Activated CD8-positive, alpha-beta memory T cell treated with anti-CD3 and anti-CD28 coated beads, Interleukin-2, amount 50 U/mL, for 24 hours (primary cell): ENCODE measurements at regions not wholly inside any gene's neighbourhood (a gene's known extent, or its start where the extent isn't known, plus 50 kb on each side); places are given as distances from the start of the nearest gene placed in this dataset.
"Not testable (repeated sequence)": the region's sequence is repeated elsewhere in the genome, so short reads cannot be mapped to it uniquely, and the experiment has no call there.

ENCODE experiments used
- DNase-seq: peaks from one replicate; pipeline ENCODE4 v3.0.0-alpha.2; 2020; ENCODE audit errors: extremely low read depth

DNA sequence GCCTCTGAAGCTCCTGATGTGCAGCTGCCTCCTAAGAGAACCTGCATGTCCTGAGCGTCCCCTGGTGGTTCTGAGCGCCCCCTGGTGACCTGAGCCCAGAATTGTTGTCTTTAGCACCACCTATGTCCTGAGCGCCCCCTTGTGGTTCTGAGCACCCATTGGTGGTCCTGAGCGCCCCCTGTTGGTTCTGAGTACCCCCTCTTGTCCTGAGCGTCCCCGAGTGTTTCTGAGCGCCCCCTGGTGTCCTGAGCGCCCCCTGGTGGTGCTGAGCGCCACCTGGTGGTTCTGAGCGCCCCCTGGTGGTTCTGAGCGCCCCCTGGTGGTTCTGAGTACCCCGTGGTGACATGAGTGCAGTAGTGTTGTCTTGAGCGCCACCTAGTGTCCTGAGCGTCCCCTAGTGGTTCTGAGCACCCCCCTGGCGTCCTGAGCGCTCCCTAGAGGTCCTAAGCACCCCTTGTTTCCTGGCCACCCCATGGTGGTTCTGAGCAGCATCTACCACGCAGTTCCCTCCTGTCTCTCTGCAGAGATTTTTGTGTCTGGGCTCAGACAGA, 782.5 kb downstream of the TMEM121 start:
- DNase-seq = peak; percentile 71

DNA sequence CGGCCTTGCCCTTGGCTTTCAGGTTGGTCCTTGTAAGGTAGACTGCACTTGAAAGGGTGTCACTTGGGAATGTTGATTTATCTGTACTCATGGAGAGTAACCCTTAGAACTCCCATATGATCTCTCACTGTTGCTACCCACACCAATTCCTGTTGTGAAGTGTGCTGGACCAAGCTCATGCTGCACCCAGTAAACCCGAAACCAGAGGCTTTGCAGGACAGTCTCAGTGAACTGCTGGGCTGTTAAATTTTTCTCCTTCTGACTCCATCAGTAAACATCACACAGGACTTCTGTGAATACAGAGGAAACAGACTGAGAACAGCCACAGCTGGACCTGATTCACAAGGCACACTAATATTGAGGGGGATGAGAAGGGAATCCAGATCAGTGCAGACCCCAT, 783.0 kb downstream of the TMEM121 start:
- DNase-seq = no peak

GRCh38 chr14:106315436-106315835, 789.1 kb downstream of the TMEM121 start:
- no peak for DNase-seq

- DNase-seq = no peak
Observed at GRCh38 chr14:106317593-106317992, 791.2 kb downstream of the TMEM121 start.

DNA sequence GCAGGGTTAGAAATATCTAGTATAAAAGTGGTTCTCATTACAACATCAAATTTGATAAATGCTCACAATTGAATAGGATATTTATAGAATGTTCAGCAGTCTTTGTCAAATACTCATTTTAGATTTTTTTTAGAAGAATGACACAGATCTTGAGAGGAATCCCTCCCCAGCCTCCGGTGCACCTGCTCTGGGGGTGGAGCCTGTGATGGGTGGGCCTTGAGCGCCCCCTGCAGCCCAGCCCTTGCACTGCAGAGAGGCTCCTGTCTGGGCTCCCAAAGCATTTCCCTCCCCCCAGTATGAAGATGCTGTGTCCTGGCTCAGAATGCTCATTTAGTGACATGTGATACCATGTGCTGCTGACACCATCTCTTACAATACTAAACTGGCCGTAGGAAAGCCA, 792.3 kb downstream of the TMEM121 start:
- DNase-seq = no peak

DNA sequence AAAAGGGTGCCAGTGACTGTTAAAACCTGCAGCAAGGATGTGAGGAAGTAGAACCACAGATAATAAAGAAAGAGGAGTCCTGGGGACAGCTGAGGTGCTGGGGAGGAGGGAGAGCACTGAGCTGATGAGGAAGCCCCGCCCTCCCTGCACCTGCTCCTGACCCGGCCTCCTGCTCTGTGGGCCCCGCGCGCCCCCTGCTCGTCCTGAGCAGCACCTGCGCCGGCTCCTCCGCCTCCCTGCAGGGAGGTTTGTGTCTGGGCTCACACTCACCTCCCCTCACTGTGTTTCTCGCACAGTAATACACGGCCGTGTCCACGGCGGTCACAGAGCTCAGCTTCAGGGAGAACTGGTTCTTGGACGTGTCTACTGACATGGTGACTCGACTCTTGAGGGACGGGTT, 797.6 kb downstream of the TMEM121 start:
- DNase-seq = not testable (repeated sequence)

GRCh38 chr14:106327234-106327633, 800.9 kb downstream of the TMEM121 start:
- DNase-seq = no peak

DNA sequence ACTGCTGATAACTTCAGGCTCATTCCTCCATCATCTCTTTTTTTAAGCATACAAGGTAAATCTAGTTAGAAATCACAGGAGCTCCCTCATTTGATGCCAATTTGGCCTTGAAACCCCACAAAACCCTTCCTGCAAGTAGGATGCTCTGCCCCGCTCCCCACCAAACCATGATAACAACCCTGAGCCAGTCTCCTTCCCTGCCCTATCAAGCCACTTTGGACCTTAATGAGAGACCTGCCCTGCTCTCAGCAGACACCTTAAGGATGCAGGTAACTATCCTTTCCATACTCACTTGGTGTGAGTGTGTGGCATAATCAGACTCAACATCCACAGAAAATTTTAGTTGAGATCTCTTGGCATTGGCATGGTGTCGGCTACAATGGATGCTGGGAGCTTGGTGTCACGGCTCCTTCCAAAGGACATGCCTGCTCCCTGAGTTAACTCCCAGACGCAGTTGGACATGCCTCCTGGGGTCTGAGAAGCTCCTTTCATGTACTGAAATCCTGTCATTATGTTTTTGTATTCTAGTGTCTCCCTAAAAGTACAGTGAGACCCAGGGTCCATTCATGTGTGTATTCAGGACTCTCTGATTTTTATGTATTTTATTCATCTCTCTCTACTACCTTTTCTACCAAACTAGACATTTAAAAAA, 801.4 kb downstream of the TMEM121 start:
- DNase-seq = not testable (repeated sequence)

- not testable (repeated sequence) for DNase-seq
Observed at GRCh38 chr14:106329243-106329642, 802.9 kb downstream of the TMEM121 start.

- DNase-seq = not testable (repeated sequence)
Observed at GRCh38 chr14:106329987-106330774, 803.8 kb downstream of the TMEM121 start.

DNA sequence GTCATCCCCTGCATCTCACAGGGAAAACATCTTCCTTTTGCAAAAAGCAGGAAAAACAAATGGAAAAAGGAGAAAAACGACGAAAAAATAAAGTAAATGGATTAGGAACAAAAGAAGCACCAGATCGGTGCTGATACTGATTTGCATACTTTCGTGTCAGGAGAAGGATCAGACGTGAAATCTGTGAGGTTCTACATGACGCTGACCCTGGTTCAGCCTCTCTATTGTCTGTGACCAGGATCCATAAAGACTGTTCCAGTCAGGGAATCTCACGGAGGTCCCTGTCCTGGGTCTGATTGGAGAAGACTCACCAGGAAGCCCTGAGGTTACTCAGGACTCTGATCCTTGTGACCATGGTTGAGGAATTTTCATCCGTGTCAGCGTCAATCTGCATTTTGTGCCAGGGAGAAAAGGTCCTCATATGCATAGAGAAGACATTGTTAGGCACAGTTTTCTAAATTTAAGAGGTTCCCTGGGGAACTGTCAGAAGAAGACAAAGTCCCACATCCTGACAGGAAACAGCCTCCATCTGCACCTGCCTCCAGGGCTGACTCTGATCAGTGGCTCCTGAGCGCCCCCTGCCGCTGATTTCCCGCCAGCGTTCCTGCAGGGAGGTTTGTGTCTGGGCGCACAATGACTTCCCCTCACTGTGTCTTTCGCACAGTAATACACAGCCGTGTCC, 808.2 kb downstream of the TMEM121 start:
- peak; percentile 66 for DNase-seq

DNA sequence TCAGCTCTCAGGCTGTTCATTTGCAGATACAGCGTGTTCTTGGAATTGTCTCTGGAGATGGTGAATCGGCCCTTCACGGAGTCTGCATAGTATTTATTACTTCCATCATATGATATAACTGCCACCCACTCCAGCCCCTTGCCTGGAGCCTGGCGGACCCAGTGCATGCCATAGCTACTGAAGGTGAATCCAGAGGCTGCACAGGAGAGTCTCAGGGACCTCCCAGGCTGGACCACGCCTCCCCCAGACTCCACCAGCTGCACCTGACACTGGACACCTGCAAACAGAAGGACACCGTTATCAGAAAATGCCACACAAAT, 808.7 kb downstream of the TMEM121 start:
- not testable (repeated sequence) for DNase-seq

DNA sequence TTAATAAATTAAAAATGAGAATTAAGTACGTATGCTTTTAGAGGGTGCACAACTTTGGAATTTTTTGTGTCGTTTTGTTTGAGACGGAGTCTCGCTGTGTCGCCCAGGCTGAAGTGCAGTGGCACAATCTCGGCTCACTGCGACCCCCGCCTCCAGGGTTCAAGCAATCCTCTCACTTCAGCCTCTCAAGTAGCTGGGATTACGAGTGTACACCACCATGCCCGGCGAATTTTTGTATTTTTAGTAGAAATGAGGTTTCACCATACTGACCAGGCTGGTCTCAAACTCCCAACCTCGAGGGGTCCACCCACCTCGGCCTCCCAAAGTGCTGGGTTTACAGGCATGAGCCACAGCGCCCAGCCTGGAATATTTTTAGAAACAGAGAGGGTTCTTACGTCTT, 812.4 kb downstream of the TMEM121 start:
- DNase-seq = not testable (repeated sequence)

GRCh38 chr14:106340658-106341057, 814.3 kb downstream of the TMEM121 start:
- not testable (repeated sequence) for DNase-seq

DNA sequence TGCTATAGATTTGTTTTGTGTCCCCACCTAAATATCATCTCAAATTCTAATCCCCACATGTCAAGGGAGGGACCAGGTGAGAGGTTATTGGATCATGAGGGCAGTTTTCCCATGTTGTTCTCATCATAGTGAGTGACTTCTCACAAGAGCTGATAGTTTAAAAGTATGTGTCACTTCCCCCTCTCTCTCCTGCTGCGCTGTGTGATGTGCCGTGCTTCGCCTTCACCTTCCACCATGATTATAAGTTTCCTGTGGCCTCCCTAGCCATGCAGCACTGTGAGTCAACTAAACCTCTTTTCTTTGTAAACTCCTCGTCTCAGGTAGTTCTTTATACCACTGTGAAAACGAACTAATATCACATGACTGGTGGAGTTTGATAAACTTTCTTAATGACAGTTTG, 814.8 kb downstream of the TMEM121 start:
- DNase-seq = not testable (repeated sequence)

- no peak for DNase-seq
Observed at GRCh38 chr14:106343626-106344025, 817.2 kb downstream of the TMEM121 start.

- not testable (repeated sequence) for DNase-seq
Observed at GRCh38 chr14:106344065-106344614, 817.8 kb downstream of the TMEM121 start.

DNA sequence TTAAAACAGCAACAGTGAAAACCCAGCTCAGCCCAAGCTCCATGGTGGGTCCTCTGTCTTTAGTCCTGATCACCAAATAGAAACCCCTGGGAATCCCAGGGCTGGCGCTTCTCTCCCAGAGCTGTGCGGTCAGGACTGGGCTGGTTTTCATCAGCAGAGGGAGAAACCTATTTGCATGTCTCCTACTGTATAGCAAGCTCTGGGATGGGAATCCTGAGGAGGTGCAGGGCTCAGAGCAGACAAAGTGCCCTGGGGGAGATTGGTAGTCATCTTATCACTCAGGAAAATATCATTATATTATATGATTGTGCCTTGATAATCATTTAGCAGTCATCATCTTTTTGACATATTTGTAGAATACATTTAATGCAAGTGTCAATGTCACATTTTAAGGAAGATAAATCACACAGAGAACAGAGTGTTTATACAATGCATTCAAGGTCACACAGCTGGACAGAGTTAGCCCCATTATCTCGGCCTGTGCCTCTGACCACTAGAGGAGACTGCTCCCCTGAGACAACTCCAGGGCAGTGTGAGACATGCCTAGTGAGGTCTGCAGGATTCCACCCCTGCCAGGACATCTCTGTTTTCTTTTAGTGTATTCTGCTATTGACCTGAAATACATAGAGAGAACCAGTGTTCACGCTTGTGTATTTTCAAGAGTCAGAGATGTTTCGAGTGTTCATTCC, 818.6 kb downstream of the TMEM121 start:
- DNase-seq = not testable (repeated sequence)

GRCh38 chr14:106346084-106346483, 819.7 kb downstream of the TMEM121 start:
- DNase-seq = no peak

GRCh38 chr14:106346534-106347290, 820.3 kb downstream of the TMEM121 start:
- DNase-seq = no peak

GRCh38 chr14:106347291-106347778, 821.0 kb downstream of the TMEM121 start:
- DNase-seq = no peak
